Muscle layer of colon (tissue), 2 donors: ENCODE measurements at regions not wholly inside any gene's neighbourhood (a gene's known extent, or its start where the extent isn't known, plus 50 kb on each side); places are given as distances from the start of the nearest gene placed in this dataset.

Source experiments
- H3K27ac ChIP-seq: one replicate; pipeline ENCODE4 v1.7.0; 2013; ENCODE audit warnings: low read depth, mild to moderate bottlenecking, low read length, moderate library complexity
- H3K27me3 ChIP-seq, 2 donors: one replicate each; pipeline ENCODE4 v1.7.0; 2013; ENCODE audit warnings: low read length in 2 of 2, mild to moderate bottlenecking in 2 of 2; ENCODE audit not compliant: insufficient read depth in 2 of 2, control insufficient read depth in 1 of 2
- H3K36me3 ChIP-seq: one replicate; pipeline ENCODE4 v1.7.0; 2013; ENCODE audit warnings: mild to moderate bottlenecking, low read length; ENCODE audit not compliant: insufficient read depth
- H3K4me1 ChIP-seq: one replicate; pipeline ENCODE4 v1.7.0; 2013; ENCODE audit warnings: mild to moderate bottlenecking, low read length; ENCODE audit not compliant: insufficient read depth
- H3K4me3 ChIP-seq, 2 donors: one replicate each; pipeline ENCODE4 v1.7.0; 2013; ENCODE audit warnings: low read length in 2 of 2, low read depth in 1 of 2, mild to moderate bottlenecking in 1 of 2, moderate library complexity in 1 of 2
- H3K9ac ChIP-seq: one replicate; pipeline ENCODE4 v1.7.0; 2013; ENCODE audit warnings: low read length
- H3K9me3 ChIP-seq: one replicate; pipeline ENCODE4 v1.7.0; 2013; ENCODE audit warnings: mild to moderate bottlenecking, low read length
- donor health status: abdominal sarcoma.
- donor health status: Adenocarcinoma of cecum.

DNA sequence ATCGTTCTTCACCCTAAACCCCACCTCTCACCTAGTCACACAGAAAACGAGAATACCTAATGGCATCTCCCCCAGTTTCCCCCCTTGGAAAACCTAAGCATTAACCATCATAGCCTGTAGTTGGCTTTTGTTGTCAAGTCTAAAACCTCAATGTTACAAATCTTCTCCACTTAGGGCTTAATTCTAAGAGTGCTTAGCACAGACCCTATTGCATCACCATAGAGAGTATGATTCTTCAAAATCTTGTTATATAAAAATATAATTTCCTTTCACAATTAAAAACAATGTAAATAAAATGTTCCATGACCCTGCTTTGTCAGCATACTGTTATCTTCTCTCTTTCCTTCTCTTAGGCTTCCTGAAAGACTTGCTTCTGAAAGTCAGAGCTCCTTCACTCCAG, 263.2 kb upstream of the RGS18 start:
- H3K36me3 ChIP-seq = no peaks in the 10 kb centered on the region
- no peak overlapping the region for H3K4me3 ChIP-seq
- no peaks in the 10 kb centered on the region for H3K4me1 ChIP-seq
- no peak overlapping the region for H3K9ac ChIP-seq
- H3K27ac ChIP-seq = no peak overlapping the region
- H3K9me3 ChIP-seq = no peaks in the 10 kb centered on the region
- no peaks in the 10 kb centered on the region for H3K27me3 ChIP-seq

- H3K4me3 ChIP-seq = no peak overlapping the region
- H3K4me1 ChIP-seq = no peaks in the 10 kb centered on the region
- H3K27ac ChIP-seq = no peak overlapping the region
- no peak overlapping the region for H3K9ac ChIP-seq
- H3K27me3 ChIP-seq = no peaks in the 10 kb centered on the region
- no peaks in the 10 kb centered on the region for H3K9me3 ChIP-seq
- H3K36me3 ChIP-seq = no peaks in the 10 kb centered on the region
Measured at GRCh38 chr1:191895462-191896058, 262.7 kb upstream of the RGS18 start.

DNA sequence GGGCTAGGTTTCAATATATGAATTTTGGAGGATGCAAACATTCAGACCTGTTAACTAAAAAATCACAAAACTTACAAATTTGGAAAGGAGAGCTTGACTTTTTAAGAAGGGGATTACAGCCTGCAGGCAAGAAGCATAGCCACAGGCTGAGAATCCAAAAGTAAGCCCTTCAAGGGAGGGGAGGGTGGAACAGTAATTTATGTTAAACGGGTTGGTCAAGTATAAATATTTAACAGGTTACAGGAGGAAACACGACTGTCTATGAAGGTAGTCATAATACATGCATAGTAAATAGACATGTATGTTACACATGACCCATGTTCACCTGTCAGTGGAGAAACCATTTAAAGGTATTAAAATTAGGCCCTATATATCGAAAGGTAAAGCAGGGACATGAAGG, 261.1 kb upstream of the RGS18 start:
- H3K4me3 ChIP-seq = no peak overlapping the region
- H3K36me3 ChIP-seq = no peaks in the 10 kb centered on the region
- no peaks in the 10 kb centered on the region for H3K27me3 ChIP-seq
- no peaks in the 10 kb centered on the region for H3K4me1 ChIP-seq
- H3K9me3 ChIP-seq = no peaks in the 10 kb centered on the region
- H3K27ac ChIP-seq = no peak overlapping the region
- no peak overlapping the region for H3K9ac ChIP-seq

- Histone ChIP-seq H3K9me3 (no peaks in the 10 kb centered on the region), H3K4me1 (no peaks in the 10 kb centered on the region), H3K27ac (no peak overlapping the region), H3K27me3 (no peaks in the 10 kb centered on the region), H3K9ac (no peak overlapping the region), H3K4me3 (no peak overlapping the region), H3K36me3 (no peaks in the 10 kb centered on the region)
Measured at GRCh38 chr1:191901651-191902050, 256.6 kb upstream of the RGS18 start.

DNA sequence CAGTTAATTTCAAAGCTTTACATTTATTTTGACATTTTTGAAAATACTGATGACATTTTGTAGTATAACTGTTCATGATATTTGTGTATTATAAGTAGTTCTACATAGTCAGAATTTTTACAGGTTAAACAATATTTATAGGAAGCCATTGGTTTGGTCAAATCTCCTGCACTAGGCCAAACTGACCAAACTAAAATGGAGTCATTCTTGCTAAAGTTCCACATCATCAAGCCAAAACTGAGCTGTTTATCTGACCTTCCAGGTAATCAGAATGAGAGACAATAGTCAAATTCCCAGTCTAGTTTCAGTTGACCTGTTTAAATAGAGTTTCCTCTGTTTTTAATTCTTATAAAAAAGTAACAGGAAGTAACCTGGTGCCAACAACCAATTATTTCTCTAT, 253.3 kb upstream of the RGS18 start:
- H3K4me3 ChIP-seq = no peak overlapping the region
- no peaks in the 10 kb centered on the region for H3K36me3 ChIP-seq
- no peaks in the 10 kb centered on the region for H3K9me3 ChIP-seq
- H3K9ac ChIP-seq = no peak overlapping the region
- no peaks in the 10 kb centered on the region for H3K4me1 ChIP-seq
- no peak overlapping the region for H3K27ac ChIP-seq
- no peaks in the 10 kb centered on the region for H3K27me3 ChIP-seq

GRCh38 chr1:191905781-191906180, 252.5 kb upstream of the RGS18 start:
- Histone ChIP-seq H3K9me3 (no peaks in the 10 kb centered on the region), H3K27ac (no peak overlapping the region), H3K4me1 (no peaks in the 10 kb centered on the region), H3K4me3 (no peak overlapping the region), H3K36me3 (no peaks in the 10 kb centered on the region), H3K9ac (no peak overlapping the region), H3K27me3 (no peaks in the 10 kb centered on the region)

GRCh38 chr1:191907121-191907520, 251.1 kb upstream of the RGS18 start:
- no peak overlapping the region for H3K27ac ChIP-seq
- no peaks in the 10 kb centered on the region for H3K36me3 ChIP-seq
- H3K9ac ChIP-seq = no peak overlapping the region
- H3K4me1 ChIP-seq = no peaks in the 10 kb centered on the region
- H3K4me3 ChIP-seq = no peak overlapping the region
- no peaks in the 10 kb centered on the region for H3K27me3 ChIP-seq
- H3K9me3 ChIP-seq = no peaks in the 10 kb centered on the region

DNA sequence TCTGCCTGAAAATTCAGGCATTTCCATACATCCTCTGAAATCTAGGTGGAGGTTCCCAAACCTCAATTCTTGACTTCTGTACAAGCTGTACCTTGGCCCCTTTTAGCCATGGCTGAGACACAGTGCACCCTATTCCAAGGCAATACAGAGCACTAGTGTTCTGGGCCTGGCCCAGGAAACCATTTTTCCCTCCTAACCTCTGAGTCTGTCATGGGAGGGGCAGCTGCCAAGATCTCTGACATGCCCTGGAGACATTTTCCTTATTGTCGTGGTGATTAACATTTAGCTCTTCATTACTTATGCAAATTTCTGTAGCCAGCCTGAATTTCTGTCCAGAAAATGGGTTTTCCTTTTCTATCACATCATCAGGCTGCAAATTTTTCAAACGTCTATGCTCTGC, 248.0 kb upstream of the RGS18 start:
- no peaks in the 10 kb centered on the region for H3K4me1 ChIP-seq
- no peak overlapping the region for H3K9ac ChIP-seq
- no peaks in the 10 kb centered on the region for H3K9me3 ChIP-seq
- H3K27me3 ChIP-seq = no peaks in the 10 kb centered on the region
- no peak overlapping the region for H3K4me3 ChIP-seq
- H3K36me3 ChIP-seq = no peaks in the 10 kb centered on the region
- H3K27ac ChIP-seq = no peak overlapping the region

DNA sequence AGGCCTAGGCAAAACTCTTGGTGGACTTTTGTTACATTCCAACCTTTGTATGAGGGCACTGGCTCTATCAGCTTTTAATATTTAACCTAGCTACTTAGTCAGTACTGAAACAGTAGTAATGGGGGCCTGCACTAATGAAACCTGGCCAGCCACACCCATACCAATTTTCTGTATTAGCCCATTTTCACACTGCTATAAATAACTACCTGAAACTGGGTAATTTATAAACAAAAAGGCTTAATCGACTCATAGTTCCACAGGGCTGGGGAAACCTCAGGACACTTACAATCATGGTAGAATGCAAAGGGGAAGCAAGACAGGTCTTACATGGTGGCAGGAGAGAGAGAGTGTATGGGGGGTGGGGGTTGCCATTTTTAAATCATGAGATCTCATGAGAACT, 245.7 kb upstream of the RGS18 start:
- Histone ChIP-seq H3K4me3 (no peak overlapping the region), H3K9ac (no peak overlapping the region), H3K4me1 (no peaks in the 10 kb centered on the region), H3K9me3 (no peaks in the 10 kb centered on the region), H3K27ac (no peak overlapping the region), H3K27me3 (no peaks in the 10 kb centered on the region), H3K36me3 (no peaks in the 10 kb centered on the region)

- no peak overlapping the region for H3K27ac ChIP-seq
- H3K9ac ChIP-seq = no peak overlapping the region
- no peaks in the 10 kb centered on the region for H3K27me3 ChIP-seq
- no peaks in the 10 kb centered on the region for H3K9me3 ChIP-seq
- H3K36me3 ChIP-seq = no peaks in the 10 kb centered on the region
- H3K4me3 ChIP-seq = no peak overlapping the region
- H3K4me1 ChIP-seq = no peaks in the 10 kb centered on the region
Measured at GRCh38 chr1:191913260-191913977, 244.8 kb upstream of the RGS18 start.

DNA sequence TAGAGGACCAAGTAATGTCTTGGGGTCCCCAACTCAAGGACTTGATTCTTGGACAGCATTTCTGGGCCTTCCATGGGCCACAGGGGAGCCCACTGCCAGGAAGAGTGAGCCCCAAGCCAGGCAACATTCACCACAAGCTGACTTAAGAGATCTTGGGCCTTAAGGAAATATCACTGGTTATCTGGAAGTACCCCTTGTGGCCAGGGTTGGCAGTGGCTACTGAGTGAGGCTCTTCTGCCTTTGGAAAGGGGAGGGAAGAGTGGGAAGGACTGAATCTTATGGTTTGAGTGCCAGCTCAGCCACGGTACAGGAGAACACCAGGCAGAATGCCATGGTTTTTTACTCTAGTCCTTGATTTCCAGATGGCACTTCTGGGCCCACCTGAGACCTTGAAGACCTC, 228.9 kb upstream of the RGS18 start:
- H3K4me1 ChIP-seq = no peaks in the 10 kb centered on the region
- no peak overlapping the region for H3K9ac ChIP-seq
- H3K27ac ChIP-seq = no peak overlapping the region
- no peaks in the 10 kb centered on the region for H3K27me3 ChIP-seq
- H3K4me3 ChIP-seq = no peak overlapping the region
- H3K36me3 ChIP-seq = no peaks in the 10 kb centered on the region
- H3K9me3 ChIP-seq = no peaks in the 10 kb centered on the region

DNA sequence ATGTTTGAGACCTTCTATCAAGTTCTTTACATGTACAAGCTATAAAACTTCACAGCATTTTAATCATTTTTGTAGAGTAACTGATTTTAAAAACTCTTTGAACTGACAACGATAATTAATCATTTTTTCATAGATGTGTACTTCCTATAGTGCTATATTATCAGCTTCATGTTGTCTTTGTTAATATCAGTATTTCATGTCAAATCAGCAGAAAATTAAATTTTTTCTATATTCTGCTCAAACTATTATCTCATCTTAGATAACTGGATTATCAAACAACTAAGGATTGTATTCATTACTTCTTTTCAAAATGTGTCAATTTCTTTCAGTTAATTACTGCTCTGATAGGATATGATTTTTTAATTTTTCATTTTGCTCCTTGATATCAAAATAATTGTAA, 214.6 kb upstream of the RGS18 start:
- H3K9ac ChIP-seq = no peak overlapping the region
- no peaks in the 10 kb centered on the region for H3K4me1 ChIP-seq
- no peaks in the 10 kb centered on the region for H3K36me3 ChIP-seq
- H3K27me3 ChIP-seq = no peaks in the 10 kb centered on the region
- H3K9me3 ChIP-seq = no peaks in the 10 kb centered on the region
- H3K4me3 ChIP-seq = no peak overlapping the region
- no peak overlapping the region for H3K27ac ChIP-seq
